Activated gamma-delta T cell treated with anti-CD3 and anti-CD28 coated beads, Interleukin-2, amount 50 U/mL, for 16 hours (primary cell): ENCODE measurements at regions not wholly inside any gene's neighbourhood (a gene's known extent, or its start where the extent isn't known, plus 50 kb on each side); places are given as distances from the start of the nearest gene placed in this dataset.

Experiments
- DNase-seq: peaks from one replicate; pipeline ENCODE4 v3.0.0-alpha.2; 2020; ENCODE audit warnings: low read depth

GRCh38 chr2:109070290-109070689, 58.7 kb upstream of the SH3RF3 start:
- DNase-seq = no peak

DNA sequence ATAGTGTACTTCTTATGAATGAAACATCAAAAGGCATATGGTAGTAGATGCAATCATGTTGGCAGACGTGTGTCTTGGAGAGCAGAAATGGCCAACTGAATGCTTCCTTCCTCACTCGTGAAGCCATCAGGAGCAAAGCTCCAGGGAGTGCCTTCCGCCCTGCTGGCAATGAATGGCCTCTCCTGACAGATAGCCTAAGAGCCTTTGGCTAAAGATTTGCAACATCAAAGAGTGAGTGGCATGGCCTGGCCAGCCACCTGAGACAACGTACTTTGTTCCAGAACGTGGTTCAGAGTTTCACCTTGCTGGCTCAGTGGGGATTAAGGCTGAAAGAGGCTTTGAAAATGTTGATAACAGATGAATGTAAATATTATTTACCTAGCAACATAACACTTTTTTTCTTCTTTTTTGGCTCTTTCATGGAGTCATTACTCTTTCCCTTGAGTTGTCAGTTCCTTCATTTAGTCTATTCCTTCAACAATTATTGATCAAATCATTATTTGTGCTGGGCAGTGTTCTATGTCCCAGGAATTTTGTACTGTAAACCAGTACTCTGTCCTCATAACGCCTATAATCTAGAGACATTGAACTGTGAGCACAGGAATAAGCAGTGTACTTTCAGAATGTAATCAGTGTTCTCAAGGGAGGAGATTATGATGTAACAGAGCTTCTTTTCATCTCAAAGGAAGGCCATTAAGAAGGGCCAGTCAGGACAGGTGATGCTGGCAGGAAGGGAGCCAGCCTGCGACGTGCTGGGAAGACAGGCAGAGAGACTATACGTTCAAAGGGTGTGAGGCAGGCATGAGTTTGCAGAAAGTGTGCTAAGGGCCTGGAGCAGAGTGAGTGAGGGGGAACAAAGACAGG, 59.4 kb upstream of the SH3RF3 start:
- no peak for DNase-seq

DNA sequence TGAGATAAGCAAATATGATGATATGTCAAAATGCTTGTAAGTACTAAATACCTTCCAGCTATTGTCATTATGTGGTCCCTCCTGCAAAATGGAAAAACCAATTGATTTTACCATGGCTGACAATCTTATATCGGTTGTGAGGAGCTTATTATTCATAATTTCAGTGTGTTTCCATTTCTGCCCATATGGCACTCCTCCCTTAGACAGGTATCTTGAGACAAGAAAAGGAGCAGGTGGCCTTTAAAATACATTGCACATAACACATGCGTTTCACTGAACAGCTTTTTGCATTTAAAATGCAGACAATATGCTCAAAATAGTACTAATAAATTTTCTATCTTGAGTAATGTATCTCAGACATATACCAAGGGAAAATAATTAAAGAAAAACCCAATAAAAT, 60.2 kb upstream of the SH3RF3 start:
- no peak for DNase-seq

DNA sequence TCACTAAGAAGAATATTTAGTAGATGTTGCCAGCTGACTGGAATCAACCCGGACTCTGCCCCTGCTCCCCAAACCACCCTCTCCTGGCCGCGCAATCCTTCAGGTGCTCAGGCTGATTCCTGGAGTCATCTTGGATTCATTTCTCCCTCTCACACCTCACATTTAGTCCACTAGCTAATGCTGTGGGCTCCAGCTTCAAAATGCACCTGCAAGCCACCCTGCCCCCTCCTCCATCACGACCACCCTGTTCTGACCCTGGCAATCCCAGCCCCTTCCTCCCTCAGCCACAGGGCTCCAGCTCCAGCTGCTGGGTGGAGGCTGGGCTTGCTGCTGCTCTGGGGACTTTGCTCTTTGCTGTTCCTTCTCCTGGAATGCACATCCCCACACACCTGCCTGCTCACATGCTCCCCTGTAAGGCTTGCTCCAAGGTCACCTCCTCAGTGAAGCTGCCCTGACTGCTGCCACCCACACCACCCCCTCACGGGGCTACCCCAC, 61.3 kb upstream of the SH3RF3 start:
- no peak for DNase-seq

- no peak for DNase-seq
Observed at GRCh38 chr2:109066917-109067597, 61.9 kb upstream of the SH3RF3 start.

DNA sequence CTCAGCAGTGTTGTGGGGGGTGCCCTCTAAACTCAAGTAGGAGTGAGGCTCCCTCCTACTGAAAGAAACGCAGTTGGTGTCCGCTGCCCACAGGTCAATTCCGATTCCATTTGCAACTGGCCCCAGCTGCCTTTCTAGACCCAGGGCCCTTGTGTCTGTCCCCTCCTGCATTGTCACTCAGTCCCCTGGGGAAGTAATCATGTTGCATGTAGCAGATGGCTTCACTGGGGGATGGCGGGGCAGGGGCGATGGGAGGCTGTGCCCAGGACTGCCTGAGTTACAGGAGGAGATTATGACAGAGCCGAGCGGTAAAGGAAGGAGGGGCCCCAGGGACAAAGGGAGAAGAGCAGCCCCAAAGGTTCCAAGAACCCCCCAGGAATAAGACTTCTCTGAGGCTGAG, 62.5 kb upstream of the SH3RF3 start:
- no peak for DNase-seq

- no peak for DNase-seq
Observed at GRCh38 chr2:109065391-109065734, 63.6 kb upstream of the SH3RF3 start.

DNA sequence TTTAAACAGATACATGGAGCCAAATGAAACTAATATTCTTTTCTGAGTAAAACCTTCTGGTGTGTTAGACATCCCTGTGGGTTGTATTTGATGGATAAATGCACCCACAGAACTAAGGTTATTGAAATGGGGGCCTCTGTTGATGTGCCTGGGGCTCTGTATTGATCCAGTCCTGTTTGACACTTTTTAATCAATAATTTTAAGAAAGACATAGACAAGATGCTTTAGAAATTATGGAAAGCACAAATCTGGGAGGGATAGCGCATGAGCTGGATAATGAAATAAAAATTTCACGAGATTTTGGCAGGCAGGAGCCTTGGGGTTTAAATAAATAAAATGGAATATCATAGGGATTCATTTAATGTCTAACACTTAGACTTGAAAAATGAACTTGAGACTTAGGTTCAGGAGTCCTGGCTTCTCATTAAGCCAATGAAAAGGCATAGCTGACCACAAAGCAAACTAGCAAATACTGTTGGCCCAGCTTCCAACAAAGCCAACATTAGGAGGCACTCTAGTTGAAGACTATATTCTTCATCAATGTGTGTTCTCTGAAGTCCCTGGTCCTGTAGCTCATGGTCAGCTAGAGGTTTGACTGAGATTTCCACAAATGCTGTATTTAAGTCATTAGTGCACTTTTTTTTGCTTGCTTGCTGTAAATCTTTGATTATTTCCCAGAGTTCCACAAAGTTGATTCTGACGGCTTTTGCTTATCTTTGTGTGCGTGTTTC, 64.2 kb upstream of the SH3RF3 start:
- no peak for DNase-seq

DNA sequence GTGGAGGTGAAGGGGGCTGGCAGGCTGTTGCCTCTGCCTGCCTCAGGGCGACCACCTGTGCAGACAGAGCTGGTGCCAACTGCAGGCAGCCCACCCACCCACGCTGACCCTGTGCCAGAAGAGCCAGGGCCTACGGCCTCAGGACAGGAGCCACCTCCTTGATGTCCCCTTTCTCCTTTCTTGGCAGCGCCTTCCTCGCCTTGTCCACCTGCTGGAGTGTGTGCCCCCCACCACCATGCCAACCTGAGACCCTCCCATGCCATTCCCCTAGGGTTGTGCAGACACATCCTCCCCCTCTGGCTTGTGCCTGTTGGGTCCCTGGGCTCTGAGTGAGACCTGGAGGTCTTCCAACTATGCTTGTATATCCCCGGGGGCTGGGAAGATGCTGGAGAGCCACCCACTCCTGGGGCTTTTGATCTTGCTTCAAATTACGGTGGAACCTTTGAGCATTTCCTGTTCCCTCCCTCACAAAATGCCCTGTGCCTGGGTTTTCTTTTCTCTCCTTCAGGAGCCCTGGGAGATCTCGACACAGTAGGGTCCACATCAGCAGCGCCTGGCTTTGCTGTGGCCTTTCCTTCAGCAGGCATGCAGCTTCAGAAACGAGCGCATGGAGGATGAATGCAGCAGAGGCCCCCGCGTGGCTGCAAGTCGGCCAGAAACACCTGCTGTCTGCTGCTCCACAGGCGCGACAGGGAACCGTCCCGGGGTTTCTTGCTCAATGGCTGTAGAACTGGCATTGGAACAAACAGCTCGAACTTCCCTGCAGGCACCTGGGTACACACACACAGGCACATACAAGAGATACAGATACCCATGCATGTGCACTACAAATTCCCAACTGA, 65.9 kb upstream of the SH3RF3 start:
- no peak for DNase-seq

GRCh38 chr2:109062145-109062858, 66.7 kb upstream of the SH3RF3 start:
- no peak for DNase-seq

GRCh38 chr2:109061736-109062135, 67.3 kb upstream of the SH3RF3 start:
- DNase-seq = no peak

DNA sequence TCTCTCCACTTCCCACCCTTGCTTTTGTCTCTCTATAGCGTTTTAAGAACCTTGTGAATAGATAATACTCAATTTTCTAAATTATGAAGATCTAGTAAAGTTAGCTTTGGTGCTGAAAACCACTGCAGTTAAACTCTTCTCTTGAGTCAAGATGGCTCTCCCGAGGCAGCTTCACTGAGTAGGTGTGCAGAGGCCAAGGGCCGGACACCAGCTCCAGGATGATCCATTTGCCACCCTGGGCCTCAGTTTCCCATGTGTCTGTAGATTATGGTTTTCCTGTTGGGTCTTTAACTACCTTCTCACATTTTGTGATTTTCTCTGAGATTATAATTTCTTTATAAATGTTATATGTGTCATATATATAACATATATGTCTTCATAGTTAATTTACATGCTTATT, 68.5 kb upstream of the SH3RF3 start:
- no peak for DNase-seq

- no peak for DNase-seq
Observed at GRCh38 chr2:109059474-109060165, 69.4 kb upstream of the SH3RF3 start.

GRCh38 chr2:109058802-109059201, 69.8 kb upstream of the EDAR start:
- no peak for DNase-seq

GRCh38 chr2:109058191-109058632, 69.2 kb upstream of the EDAR start:
- no peak for DNase-seq

GRCh38 chr2:109057686-109058085, 68.7 kb upstream of the EDAR start:
- DNase-seq = peak; percentile 4

DNA sequence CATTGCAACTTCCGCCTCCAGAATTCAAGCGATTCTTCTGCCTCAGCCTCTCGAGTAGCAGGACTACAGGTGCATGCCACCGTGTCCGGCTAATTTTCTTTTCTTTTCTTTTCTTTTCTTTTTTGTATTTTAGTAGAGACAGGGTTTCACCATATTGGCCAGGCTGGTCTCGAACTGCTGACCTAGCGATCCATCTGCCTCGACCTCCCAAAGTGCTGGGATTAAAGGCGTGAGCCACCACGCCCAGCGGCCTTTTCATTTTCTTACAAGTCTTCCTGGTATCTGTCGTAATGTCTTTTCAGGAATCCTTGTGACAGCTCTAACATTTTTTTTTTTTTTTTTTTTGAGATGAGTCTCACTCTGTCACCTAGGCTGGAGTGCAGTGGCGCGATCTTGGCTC, 66.4 kb upstream of the EDAR start:
- DNase-seq = no peak

- DNase-seq = no peak
Observed at GRCh38 chr2:109054865-109055264, 65.8 kb upstream of the EDAR start.

GRCh38 chr2:109053716-109054115, 64.7 kb upstream of the EDAR start:
- DNase-seq = no peak

- no peak for DNase-seq
Observed at GRCh38 chr2:109052922-109053321, 63.9 kb upstream of the EDAR start.

- DNase-seq = no peak
Observed at GRCh38 chr2:109049022-109049421, 60.0 kb upstream of the EDAR start.
